ENCODE measurements at regions not wholly inside any gene's neighbourhood (a gene's known extent, or its start where the extent isn't known, plus 50 kb on each side); places are given as distances from the start of the nearest gene placed in this dataset.

DNA sequence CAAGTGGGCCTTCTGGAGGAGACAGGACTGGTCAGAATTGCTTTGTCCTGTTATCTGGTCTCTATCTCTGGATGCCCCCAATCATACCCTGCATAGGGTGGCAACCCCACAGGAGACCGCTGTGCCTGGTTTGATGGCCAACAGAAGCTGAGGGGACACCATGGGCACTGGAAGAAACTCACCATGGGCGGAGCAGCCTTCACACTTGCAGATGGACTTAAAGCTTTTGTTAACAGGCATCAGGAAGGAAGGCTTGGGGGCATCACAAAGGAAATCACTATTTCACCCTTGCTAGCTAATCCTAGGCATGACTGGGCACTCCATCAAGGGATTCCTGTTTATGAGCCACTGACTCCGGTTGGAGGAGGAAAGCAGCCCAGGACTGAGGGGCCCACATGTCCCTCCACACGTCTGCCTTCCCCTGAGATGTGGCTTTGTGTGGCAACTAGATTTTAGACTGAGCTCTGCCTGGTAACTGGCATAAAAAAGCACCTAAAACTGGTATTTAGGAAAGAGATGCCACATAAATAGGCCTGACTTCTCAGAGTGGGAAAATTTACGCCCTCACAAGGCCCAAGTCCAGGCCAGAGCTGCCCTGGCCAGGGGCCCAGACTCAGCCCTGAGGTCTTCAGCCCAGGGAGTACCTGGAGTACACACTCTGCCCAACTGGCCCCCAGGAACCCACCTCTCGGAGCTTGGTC lies 57.0 kb upstream of the LYVE1 start:
- no peak overlapping the region for H3K4me3 Mint-ChIP-seq
- no peak for DNase-seq
- H3K4me1 Mint-ChIP-seq, result peaks cover 0 to 28% (median 13%) of the 10 kb centered on the region in 4 donors
- peak overlapping the region in 1 of 3 donors; percentile 48 for H3K27ac Mint-ChIP-seq
- peaks cover 7% of the 10 kb centered on the region for H3K4me1 ChIP-seq (ENCODE audit: control insufficient read depth, insufficient read depth, low read length, poor library complexity, severe bottlenecking)
- ATAC-seq (ENCODE audit: low read depth in 2 of 2), result no peak
- H3K4me3 ChIP-seq (ENCODE audit: low read depth, low read length), result no peak overlapping the region
- H3K27me3 ChIP-seq (ENCODE audit: control insufficient read depth, insufficient read depth, low read length), result no peaks in the 10 kb centered on the region
- H3K9me3 Mint-ChIP-seq, result no peaks in the 10 kb centered on the region
- H3K9me3 ChIP-seq (ENCODE audit: control insufficient read depth in 2 of 2, low read length in 2 of 2), result no peaks in the 10 kb centered on the region
- H3K27me3 Mint-ChIP-seq, result no peaks in the 10 kb centered on the region
- H3K36me3 Mint-ChIP-seq, result no peaks in the 10 kb centered on the region
- no peaks in the 10 kb centered on the region for H3K36me3 ChIP-seq (ENCODE audit: control insufficient read depth, insufficient read depth, low read length)
- no peak overlapping the region for H3K27ac ChIP-seq (ENCODE audit: insufficient read depth, low read length, poor library complexity, severe bottlenecking)

DNA sequence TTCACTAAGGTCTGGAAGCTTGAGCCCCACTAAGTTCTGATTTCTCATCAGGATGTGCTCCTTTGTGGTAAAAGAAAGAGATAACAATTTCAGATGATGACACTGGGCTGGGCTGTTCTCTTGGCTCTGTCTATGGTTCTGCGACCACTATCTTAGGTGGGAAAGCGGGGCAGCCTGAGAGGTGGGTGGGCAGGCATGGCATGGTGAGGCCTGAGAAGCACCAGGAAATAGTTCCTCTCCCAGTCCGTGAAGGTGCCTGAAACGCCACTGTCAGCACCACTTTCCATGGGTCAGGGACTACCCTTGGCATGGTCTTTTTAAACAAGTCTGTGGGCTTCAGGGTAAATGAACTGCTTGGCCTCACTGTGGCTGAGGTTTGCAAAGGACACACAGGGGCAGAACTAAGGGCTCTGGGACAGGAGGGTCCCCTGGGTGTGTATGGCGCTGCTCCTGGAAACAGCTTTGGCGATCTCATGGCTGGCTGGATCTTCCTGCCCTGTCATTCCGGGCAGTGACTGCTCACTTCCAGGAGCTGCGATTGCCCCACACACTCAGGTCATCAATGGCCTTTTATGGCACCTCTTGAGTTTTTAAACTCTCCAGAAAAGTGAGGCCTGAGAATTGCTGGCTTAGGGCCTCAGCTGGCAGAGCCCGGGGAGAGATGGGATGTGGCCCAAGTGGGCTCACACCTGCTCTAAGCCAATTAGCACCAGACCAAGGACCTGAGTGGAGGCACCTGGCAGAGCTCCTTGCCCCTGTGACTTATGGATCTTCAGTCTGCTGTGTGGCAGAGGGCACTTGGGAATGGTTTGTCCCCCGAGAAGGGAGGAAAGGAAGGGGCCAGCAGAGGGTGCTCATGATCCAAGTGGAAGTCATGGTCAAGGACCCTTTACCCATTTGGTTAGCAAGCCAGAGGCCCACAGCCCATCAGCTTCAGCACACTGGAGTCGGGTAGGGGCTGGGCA lies 55.6 kb upstream of the LYVE1 start:
- Mint-ChIP-seq H3K9me3 (no peaks in the 10 kb centered on the region), H3K27ac (peak overlapping the region in 2 of 3 donors; percentile 86 to 95), H3K4me3 (peak overlapping the region in 1 of 4 donors; percentile 38), H3K36me3 (no peaks in the 10 kb centered on the region), H3K4me1 (peaks cover 0 to 28% (median 13%) of the 10 kb centered on the region in 4 donors), H3K27me3 (no peaks in the 10 kb centered on the region)
- Histone ChIP-seq H3K4me3 (ENCODE audit: low read depth, low read length) (peak overlapping the region; percentile 3), H3K27me3 (ENCODE audit: control insufficient read depth, insufficient read depth, low read length) (no peaks in the 10 kb centered on the region), H3K9me3 (ENCODE audit: control insufficient read depth in 2 of 2, low read length in 2 of 2) (no peaks in the 10 kb centered on the region), H3K4me1 (ENCODE audit: control insufficient read depth, insufficient read depth, low read length, poor library complexity, severe bottlenecking) (peaks cover 7% of the 10 kb centered on the region), H3K36me3 (ENCODE audit: control insufficient read depth, insufficient read depth, low read length) (no peaks in the 10 kb centered on the region), H3K27ac (ENCODE audit: insufficient read depth, low read length, poor library complexity, severe bottlenecking) (no peak overlapping the region)
- DNase-seq (no peak), ATAC-seq (ENCODE audit: low read depth in 2 of 2) (no peak)

DNA sequence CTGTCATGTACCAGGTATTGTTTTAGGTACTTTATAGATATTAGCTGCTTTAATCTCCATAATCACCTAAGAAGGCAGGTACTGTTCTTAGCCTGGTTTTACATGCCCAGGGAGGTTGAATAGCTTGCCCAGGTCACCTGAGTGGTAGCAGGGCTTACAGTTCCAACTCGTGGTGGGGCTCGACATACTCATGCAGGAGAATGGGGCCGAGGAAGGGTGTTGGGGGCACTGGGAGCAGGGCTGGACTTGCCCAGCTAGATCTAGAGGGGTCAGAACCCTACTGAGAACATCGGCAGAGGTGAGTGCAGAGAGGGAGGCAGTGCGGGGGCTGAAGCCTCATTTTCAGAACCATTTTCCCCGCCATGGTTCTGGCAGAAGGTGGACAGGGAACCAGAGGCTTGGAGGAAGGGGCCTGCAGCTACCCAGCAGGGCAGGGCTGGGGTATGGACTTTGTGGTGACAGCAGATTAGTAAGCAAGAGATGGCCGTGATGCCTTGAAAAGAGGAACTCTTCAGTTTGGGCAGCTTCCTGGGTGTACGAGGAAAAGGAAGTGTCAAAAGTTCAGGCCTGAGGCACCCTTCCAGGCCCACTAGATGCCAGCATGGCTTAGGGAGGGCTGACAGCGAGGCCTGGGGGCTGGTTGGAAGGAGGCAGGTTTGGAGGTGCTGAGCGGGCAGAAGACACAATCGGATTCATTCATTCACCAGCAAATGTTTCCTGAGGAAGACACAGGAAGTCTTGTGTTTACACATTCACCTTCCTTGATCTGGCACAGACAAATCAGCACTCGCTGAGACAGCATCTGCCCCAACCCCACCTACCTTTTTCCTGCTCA lies 54.7 kb upstream of the LYVE1 start:
- H3K9me3 ChIP-seq (ENCODE audit: control insufficient read depth in 2 of 2, low read length in 2 of 2), result no peaks in the 10 kb centered on the region
- Mint-ChIP-seq H3K27me3 (no peaks in the 10 kb centered on the region), H3K9me3 (no peaks in the 10 kb centered on the region), H3K4me3 (peak overlapping the region in 2 of 4 donors; percentile 29 to 38), H3K36me3 (no peaks in the 10 kb centered on the region), H3K27ac (peak overlapping the region; percentile 86 to 95 (median 87)), H3K4me1 (peaks cover 0 to 22% (median 13%) of the 10 kb centered on the region in 4 donors)
- ATAC-seq (ENCODE audit: low read depth in 2 of 2) (peak; percentile 38 to 41), DNase-seq (peak in 2 of 3 donors; percentile 2 to 26)
- peaks cover 7% of the 10 kb centered on the region for H3K4me1 ChIP-seq (ENCODE audit: control insufficient read depth, insufficient read depth, low read length, poor library complexity, severe bottlenecking)
- H3K27ac ChIP-seq (ENCODE audit: insufficient read depth, low read length, poor library complexity, severe bottlenecking), result no peak overlapping the region
- H3K36me3 ChIP-seq (ENCODE audit: control insufficient read depth, insufficient read depth, low read length), result no peaks in the 10 kb centered on the region
- no peaks in the 10 kb centered on the region for H3K27me3 ChIP-seq (ENCODE audit: control insufficient read depth, insufficient read depth, low read length)
- peak overlapping the region; percentile 3 for H3K4me3 ChIP-seq (ENCODE audit: low read depth, low read length)

DNA sequence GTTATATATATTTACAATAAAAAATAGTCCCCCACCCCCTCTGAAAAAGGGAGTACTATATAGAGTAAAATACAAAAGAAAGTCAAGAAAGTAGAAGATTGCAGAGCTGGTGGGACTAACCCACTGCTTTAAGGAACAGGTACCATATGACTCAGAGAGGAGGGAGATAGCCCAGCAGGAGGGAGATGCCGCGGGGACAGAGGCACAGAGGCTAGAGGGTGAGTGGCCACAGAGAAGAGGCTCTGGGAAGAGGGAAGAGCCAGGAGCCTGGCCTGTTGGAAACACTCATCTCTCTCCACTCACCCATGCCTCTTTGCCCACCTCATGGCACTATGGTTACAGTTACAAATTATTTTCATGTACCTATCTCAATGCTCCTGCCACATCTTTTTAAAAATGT lies 53.6 kb upstream of the LYVE1 start:
- Mint-ChIP-seq H3K4me1 (peaks cover 0 to 22% (median 13%) of the 10 kb centered on the region in 4 donors), H3K27ac (peak overlapping the region in 2 of 3 donors; percentile 9 to 95), H3K27me3 (no peaks in the 10 kb centered on the region), H3K36me3 (no peaks in the 10 kb centered on the region), H3K4me3 (no peak overlapping the region), H3K9me3 (no peaks in the 10 kb centered on the region)
- ATAC-seq (ENCODE audit: low read depth in 2 of 2), result no peak
- no peak overlapping the region for H3K4me3 ChIP-seq (ENCODE audit: low read depth, low read length)
- no peak overlapping the region for H3K27ac ChIP-seq (ENCODE audit: insufficient read depth, low read length, poor library complexity, severe bottlenecking)
- peaks cover 7% of the 10 kb centered on the region for H3K4me1 ChIP-seq (ENCODE audit: control insufficient read depth, insufficient read depth, low read length, poor library complexity, severe bottlenecking)
- no peaks in the 10 kb centered on the region for H3K36me3 ChIP-seq (ENCODE audit: control insufficient read depth, insufficient read depth, low read length)
- no peaks in the 10 kb centered on the region for H3K9me3 ChIP-seq (ENCODE audit: control insufficient read depth in 2 of 2, low read length in 2 of 2)
- no peak for DNase-seq
- peaks cover 2% of the 10 kb centered on the region for H3K27me3 ChIP-seq (ENCODE audit: control insufficient read depth, insufficient read depth, low read length)

DNA sequence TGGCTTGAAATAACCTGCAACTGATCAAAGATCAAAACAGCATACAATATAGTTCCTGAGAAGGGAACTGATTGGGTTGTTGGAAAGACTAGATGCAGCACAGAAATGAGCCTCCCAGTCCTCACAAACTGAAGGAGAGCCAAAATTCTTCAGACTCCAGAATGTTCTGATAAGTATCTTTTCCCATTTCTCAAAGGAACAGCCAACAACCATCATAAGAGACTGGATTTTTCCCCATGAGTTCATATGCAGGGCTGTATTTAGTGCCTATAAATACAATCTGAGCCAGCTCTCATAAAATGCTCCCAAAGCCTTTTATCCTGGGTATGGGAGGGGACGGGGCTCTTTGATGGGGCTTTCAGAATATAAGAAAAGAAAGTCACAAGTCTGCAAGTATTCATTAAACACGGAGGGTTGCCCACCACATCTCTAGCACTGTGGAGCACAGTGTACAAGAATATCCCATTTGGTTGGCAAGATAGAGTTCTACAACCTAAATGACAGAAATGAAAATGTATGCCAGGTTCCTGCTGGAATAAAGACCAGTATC lies 50.7 kb upstream of the LYVE1 start:
- Mint-ChIP-seq H3K4me3 (no peak overlapping the region), H3K4me1 (peaks cover 0 to 16% (median 13%) of the 10 kb centered on the region in 4 donors), H3K36me3 (no peaks in the 10 kb centered on the region), H3K27me3 (peaks cover 3% of the 10 kb centered on the region), H3K9me3 (no peaks in the 10 kb centered on the region), H3K27ac (no peak overlapping the region)
- Histone ChIP-seq H3K9me3 (ENCODE audit: control insufficient read depth in 2 of 2, low read length in 2 of 2) (no peaks in the 10 kb centered on the region), H3K27ac (ENCODE audit: insufficient read depth, low read length, poor library complexity, severe bottlenecking) (no peak overlapping the region), H3K36me3 (ENCODE audit: control insufficient read depth, insufficient read depth, low read length) (no peaks in the 10 kb centered on the region), H3K4me1 (ENCODE audit: control insufficient read depth, insufficient read depth, low read length, poor library complexity, severe bottlenecking) (peaks cover 7% of the 10 kb centered on the region), H3K27me3 (ENCODE audit: control insufficient read depth, insufficient read depth, low read length) (peaks cover 2% of the 10 kb centered on the region), H3K4me3 (ENCODE audit: low read depth, low read length) (no peak overlapping the region)
- no peak for ATAC-seq (ENCODE audit: low read depth in 2 of 2)
- no peak for DNase-seq

DNA sequence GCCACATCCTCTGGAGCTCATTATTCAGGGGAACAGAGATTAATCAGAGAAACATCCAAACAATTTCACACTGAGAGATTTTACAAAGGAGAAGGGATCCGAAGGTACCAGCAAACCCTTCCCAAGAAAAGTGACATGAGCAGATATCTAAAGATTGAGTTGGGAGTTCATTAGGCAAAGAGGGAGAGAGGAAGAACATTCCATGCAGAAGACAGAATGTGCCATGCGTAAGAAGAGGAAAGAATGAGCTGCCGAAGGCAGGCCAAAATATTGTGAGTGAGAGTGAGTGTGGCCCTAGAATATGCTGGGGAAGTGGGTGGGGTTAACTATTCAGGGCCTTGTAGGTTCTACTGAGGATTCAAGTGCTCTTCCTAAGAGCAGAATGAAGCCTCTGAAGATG lies 50.0 kb upstream of the LYVE1 start:
- no peak overlapping the region for H3K27ac Mint-ChIP-seq
- H3K27ac ChIP-seq (ENCODE audit: insufficient read depth, low read length, poor library complexity, severe bottlenecking), result no peak overlapping the region
- H3K36me3 Mint-ChIP-seq, result no peaks in the 10 kb centered on the region

More for the DNA sequence above, 50.0 kb upstream of the LYVE1 start:
- Mint-ChIP-seq H3K4me1 (peaks cover 0 to 9% (median 7%) of the 10 kb centered on the region in 4 donors), H3K27me3 (peaks cover 8% of the 10 kb centered on the region), H3K9me3 (peaks cover 0 to 4% (median 0%) of the 10 kb centered on the region in 7 donors), H3K4me3 (no peak overlapping the region)
- ATAC-seq (ENCODE audit: low read depth in 2 of 2), result no peak
- no peak for DNase-seq
- Histone ChIP-seq H3K36me3 (ENCODE audit: control insufficient read depth, insufficient read depth, low read length) (no peaks in the 10 kb centered on the region), H3K4me3 (ENCODE audit: low read depth, low read length) (no peak overlapping the region), H3K4me1 (ENCODE audit: control insufficient read depth, insufficient read depth, low read length, poor library complexity, severe bottlenecking) (peaks cover 5% of the 10 kb centered on the region), H3K27me3 (ENCODE audit: control insufficient read depth, insufficient read depth, low read length) (peaks cover 2% of the 10 kb centered on the region), H3K9me3 (ENCODE audit: control insufficient read depth in 2 of 2, low read length in 2 of 2) (no peaks in the 10 kb centered on the region)
